Sigmoid colon (tissue), 4 donors: ENCODE measurements at regions not wholly inside any gene's neighbourhood (a gene's known extent, or its start where the extent isn't known, plus 50 kb on each side); places are given as distances from the start of the nearest gene placed in this dataset.

Experiments used
- CTCF ChIP-seq, 4 experiments: fragments of 450-650 bp in 3 of 4; fragments of 200-600 bp in 1 of 4; IDR thresholded peaks; one replicate each; pipeline ENCODE4 v1.5.1; 2016 to 2019; ENCODE audit warnings: antibody characterized with exemption in 4 of 4, mild to moderate bottlenecking in 3 of 4, moderate library complexity in 2 of 4
- EP300 ChIP-seq, 4 donors: sonication (generic); formaldehyde crosslinking; IDR thresholded peaks; one replicate each; pipeline ENCODE4 v1.6.1; 2017; ENCODE audit warnings: antibody characterized with exemption in 4 of 4
- POLR2A ChIP-seq, 2 donors: fragments of 450-650 bp; IDR thresholded peaks; one replicate each; pipeline ENCODE4 v1.6.1; 2016; ENCODE audit warnings: antibody characterized with exemption in 2 of 2, mild to moderate bottlenecking in 2 of 2, moderate library complexity in 2 of 2
- POLR2AphosphoS5 ChIP-seq, 4 donors: sonication (generic); formaldehyde crosslinking; IDR thresholded peaks; one replicate each; pipeline ENCODE4 v1.6.1; 2017; ENCODE audit warnings: antibody characterized with exemption in 4 of 4

- TF ChIP-seq POLR2A (IDR thresholded peaks at IDR 0.05) (no peak), CTCF (IDR thresholded peaks at IDR 0.05) (no peak), EP300 (IDR thresholded peaks at IDR 0.05) (no peak), POLR2AphosphoS5 (IDR thresholded peaks at IDR 0.05) (no peak)
Measured at GRCh38 chr3:127134887-127135240, 58.1 kb upstream of the PRR23E start.
